ENCODE measurements at regions not wholly inside any gene's neighbourhood (a gene's known extent, or its start where the extent isn't known, plus 50 kb on each side); places are given as distances from the start of the nearest gene placed in this dataset.
A peak's percentile ranks its signal among the peaks of the same experiment; 100 is the strongest.

DNA sequence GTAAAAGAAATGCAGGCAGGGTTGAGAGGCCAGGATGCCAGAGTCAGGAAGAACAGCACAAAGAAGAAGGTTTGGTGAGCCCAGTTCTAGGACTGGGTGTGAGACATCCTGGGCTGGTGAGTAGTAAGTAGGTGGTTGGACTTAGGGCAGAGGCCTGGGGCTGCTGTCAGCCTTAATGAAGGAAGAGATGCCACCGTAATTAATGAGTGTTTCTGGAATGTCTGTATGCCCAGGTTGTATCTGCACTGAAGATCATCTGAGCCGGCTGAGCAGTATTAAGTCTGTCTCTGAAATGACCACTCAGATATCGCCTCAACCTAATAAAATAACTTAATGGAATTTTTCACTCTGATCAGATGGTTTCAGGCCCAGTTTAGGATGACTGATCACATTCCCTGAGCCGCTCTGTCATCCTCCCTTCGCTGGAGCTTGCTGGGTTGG lies 532.9 kb upstream of the IL12A start:
- Histone ChIP-seq H3K27me3 (ENCODE audit: insufficient read depth, low read length) (no peaks in the 10 kb centered on the region), H3K4me1 (ENCODE audit: insufficient read depth, low read length) (peaks cover 36% of the 10 kb centered on the region), H3K9me3 (ENCODE audit: low read depth, low read length) (no peaks in the 10 kb centered on the region), H3K4me2 (ENCODE audit: insufficient read depth, low read length) (no peak overlapping the region), H3K79me2 (ENCODE audit: insufficient read depth, low read length) (no peaks in the 10 kb centered on the region), H3K4me3 (ENCODE audit: insufficient read depth, low read length) (no peak overlapping the region), H3K36me3 (ENCODE audit: insufficient read depth, low read length) (no peaks in the 10 kb centered on the region), H4K20me1 (ENCODE audit: insufficient read depth, low read length) (no peaks in the 10 kb centered on the region), H2AFZ (ENCODE audit: low read length) (peak overlapping the region; percentile 64), H3K27ac (ENCODE audit: low read depth, low read length) (peak overlapping the region; percentile 34)
- TF ChIP-seq, protein P1, sequence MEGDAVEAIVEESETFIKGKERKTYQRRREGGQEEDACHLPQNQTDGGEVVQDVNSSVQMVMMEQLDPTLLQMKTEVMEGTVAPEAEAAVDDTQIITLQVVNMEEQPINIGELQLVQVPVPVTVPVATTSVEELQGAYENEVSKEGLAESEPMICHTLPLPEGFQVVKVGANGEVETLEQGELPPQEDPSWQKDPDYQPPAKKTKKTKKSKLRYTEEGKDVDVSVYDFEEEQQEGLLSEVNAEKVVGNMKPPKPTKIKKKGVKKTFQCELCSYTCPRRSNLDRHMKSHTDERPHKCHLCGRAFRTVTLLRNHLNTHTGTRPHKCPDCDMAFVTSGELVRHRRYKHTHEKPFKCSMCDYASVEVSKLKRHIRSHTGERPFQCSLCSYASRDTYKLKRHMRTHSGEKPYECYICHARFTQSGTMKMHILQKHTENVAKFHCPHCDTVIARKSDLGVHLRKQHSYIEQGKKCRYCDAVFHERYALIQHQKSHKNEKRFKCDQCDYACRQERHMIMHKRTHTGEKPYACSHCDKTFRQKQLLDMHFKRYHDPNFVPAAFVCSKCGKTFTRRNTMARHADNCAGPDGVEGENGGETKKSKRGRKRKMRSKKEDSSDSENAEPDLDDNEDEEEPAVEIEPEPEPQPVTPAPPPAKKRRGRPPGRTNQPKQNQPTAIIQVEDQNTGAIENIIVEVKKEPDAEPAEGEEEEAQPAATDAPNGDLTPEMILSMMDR (IDR thresholded peaks at IDR 0.05; ENCODE audit: extremely low read depth, low read depth, low read length), result no peak
- DNase-seq (ENCODE audit: insufficient read length, low spot score, missing footprints), result peak; percentile 38

DNA sequence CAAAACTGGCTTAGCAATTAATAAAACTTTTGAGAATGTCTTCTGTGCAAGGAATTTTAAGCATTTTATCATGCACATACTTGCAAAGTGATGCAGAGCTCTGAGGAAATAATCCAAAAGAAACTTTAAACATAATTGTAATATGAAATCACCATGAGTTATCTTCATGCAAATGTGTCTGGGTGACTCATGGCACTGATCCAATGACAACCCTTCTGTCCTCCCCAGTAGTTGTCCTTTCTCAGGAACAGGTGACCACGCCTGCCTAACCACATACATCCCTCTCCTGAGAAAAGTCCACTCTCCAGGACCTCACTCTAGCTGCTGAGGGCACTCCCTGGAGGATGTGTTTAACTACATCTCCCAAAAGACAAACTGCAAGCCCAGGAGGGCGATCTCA lies 530.6 kb upstream of the IL12A start:
- Histone ChIP-seq H3K79me2 (ENCODE audit: insufficient read depth, low read length) (no peaks in the 10 kb centered on the region), H3K4me2 (ENCODE audit: insufficient read depth, low read length) (peak overlapping the region; percentile 73), H3K36me3 (ENCODE audit: insufficient read depth, low read length) (no peaks in the 10 kb centered on the region), H4K20me1 (ENCODE audit: insufficient read depth, low read length) (no peaks in the 10 kb centered on the region), H3K4me1 (ENCODE audit: insufficient read depth, low read length) (peaks cover 36% of the 10 kb centered on the region), H2AFZ (ENCODE audit: low read length) (no peak overlapping the region), H3K9me3 (ENCODE audit: low read depth, low read length) (no peaks in the 10 kb centered on the region), H3K27ac (ENCODE audit: low read depth, low read length) (peak overlapping the region; percentile 77), H3K4me3 (ENCODE audit: insufficient read depth, low read length) (no peak overlapping the region), H3K27me3 (ENCODE audit: insufficient read depth, low read length) (no peaks in the 10 kb centered on the region)
- peak; percentile 82 for DNase-seq (ENCODE audit: insufficient read length, low spot score, missing footprints)
- TF ChIP-seq, protein P1 (IDR thresholded peaks at IDR 0.05; ENCODE audit: extremely low read depth, low read depth, low read length), result no peak

DNA sequence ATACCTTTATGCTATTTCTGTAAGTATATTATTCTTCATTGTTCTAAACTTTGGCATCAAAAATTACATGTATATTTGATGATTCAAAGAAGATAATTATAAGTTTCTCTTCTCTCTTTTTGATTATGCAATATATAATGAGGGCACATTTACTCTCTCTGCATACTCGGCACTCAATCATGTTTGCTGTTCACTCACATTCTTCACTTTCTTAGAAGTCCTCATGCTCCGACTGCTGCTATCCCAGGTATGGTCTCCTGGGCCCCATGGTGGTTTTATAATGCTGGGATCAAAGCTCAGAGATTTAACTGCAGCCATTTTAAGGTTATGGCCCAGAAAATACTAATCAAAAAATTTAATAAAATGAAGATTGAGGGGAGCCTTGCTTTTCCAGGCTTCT lies 529.7 kb upstream of the IL12A start:
- Histone ChIP-seq H3K9me3 (ENCODE audit: low read depth, low read length) (no peaks in the 10 kb centered on the region), H2AFZ (ENCODE audit: low read length) (no peak overlapping the region), H3K27me3 (ENCODE audit: insufficient read depth, low read length) (no peaks in the 10 kb centered on the region), H3K27ac (ENCODE audit: low read depth, low read length) (peak overlapping the region; percentile 77), H3K4me1 (ENCODE audit: insufficient read depth, low read length) (peaks cover 36% of the 10 kb centered on the region), H3K4me3 (ENCODE audit: insufficient read depth, low read length) (no peak overlapping the region), H4K20me1 (ENCODE audit: insufficient read depth, low read length) (no peaks in the 10 kb centered on the region), H3K36me3 (ENCODE audit: insufficient read depth, low read length) (no peaks in the 10 kb centered on the region), H3K4me2 (ENCODE audit: insufficient read depth, low read length) (peak overlapping the region; percentile 73), H3K79me2 (ENCODE audit: insufficient read depth, low read length) (no peaks in the 10 kb centered on the region)
- no peak for DNase-seq (ENCODE audit: insufficient read length, low spot score, missing footprints)
- TF ChIP-seq, protein P1 (IDR thresholded peaks at IDR 0.05; ENCODE audit: extremely low read depth, low read depth, low read length), result no peak

DNA sequence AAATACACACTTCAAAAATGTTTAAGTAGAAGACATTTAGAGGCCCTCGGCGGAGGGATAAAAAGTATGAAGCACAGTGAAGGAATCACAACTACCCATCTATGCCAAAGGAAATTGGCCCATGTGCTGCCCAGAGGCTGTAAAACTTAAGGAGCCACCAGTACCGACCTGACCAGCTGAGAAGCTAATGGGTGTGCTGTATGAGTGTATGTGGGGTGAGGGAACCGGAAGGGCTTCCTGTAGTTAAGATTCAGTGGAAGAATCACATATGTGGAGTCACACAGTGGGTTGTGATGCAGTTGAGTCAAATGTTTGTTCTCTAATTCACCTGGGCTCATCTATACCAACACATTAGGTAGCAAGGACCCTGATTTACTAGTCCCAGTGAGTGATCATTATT lies 516.0 kb upstream of the IL12A start:
- no peaks in the 10 kb centered on the region for H3K79me2 ChIP-seq (ENCODE audit: insufficient read depth, low read length)
- no peaks in the 10 kb centered on the region for H3K9me3 ChIP-seq (ENCODE audit: low read depth, low read length)
- H2AFZ ChIP-seq (ENCODE audit: low read length), result peak overlapping the region; percentile 25
- H4K20me1 ChIP-seq (ENCODE audit: insufficient read depth, low read length), result no peaks in the 10 kb centered on the region
- H3K4me3 ChIP-seq (ENCODE audit: insufficient read depth, low read length), result no peak overlapping the region
- no peaks in the 10 kb centered on the region for H3K36me3 ChIP-seq (ENCODE audit: insufficient read depth, low read length)
- H3K4me1 ChIP-seq (ENCODE audit: insufficient read depth, low read length), result no peaks in the 10 kb centered on the region
- no peak overlapping the region for H3K27ac ChIP-seq (ENCODE audit: low read depth, low read length)
- TF ChIP-seq, protein P1 (IDR thresholded peaks at IDR 0.05; ENCODE audit: extremely low read depth, low read depth, low read length), result no peak
- no peaks in the 10 kb centered on the region for H3K27me3 ChIP-seq (ENCODE audit: insufficient read depth, low read length)
- no peak for DNase-seq (ENCODE audit: insufficient read length, low spot score, missing footprints)
- H3K4me2 ChIP-seq (ENCODE audit: insufficient read depth, low read length), result no peak overlapping the region

Data from osteoblast (primary cell).